ENCODE measurements at regions not wholly inside any gene's neighbourhood (a gene's known extent, or its start where the extent isn't known, plus 50 kb on each side); places are given as distances from the start of the nearest gene placed in this dataset.

DNA sequence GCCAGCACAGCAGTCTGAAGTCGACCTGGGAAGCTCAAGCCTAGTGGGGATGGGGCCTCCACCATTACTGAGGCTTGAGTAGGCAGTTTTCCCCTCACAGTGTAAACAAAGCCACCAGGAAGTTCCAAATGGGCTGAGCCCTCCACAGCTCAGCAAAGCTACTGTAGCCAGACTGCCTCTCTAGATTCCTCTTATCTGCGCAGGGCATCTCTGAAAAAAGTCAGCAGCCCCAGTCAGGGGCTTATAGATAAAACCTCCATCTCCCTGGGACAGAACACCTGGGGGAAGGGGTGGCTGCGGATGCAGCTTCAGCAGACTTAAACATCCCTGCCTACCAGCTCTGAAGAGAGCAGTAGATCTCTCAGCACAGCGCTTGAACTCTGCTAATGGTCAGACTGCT lies 218.4 kb upstream of the VRK2 start:
- Histone ChIP-seq H3K9me3 (ENCODE audit: control insufficient read depth in 2 of 3, insufficient read depth in 1 of 3, low read length in 3 of 3) (peaks cover 0 to 2% (median 0%) of the 10 kb centered on the region in 3 donors), H3K36me3 (ENCODE audit: control insufficient read depth in 2 of 3, insufficient read depth in 3 of 3, low read length in 3 of 3) (no peaks in the 10 kb centered on the region), H3K27me3 (ENCODE audit: control insufficient read depth, insufficient read depth, low read length) (no peaks in the 10 kb centered on the region), H3K4me1 (ENCODE audit: control insufficient read depth in 2 of 3, insufficient read depth in 2 of 3, low read depth in 1 of 3, low read length in 3 of 3) (no peaks in the 10 kb centered on the region), H3K9ac (ENCODE audit: low read length in 3 of 3) (no peak overlapping the region), H3K4me3 (ENCODE audit: low read length in 3 of 3) (no peak overlapping the region), H3K27ac (ENCODE audit: low read depth in 2 of 2, low read length in 2 of 2) (no peak overlapping the region)
- DNase-seq (peak in 1 of 5 donors; percentile 11), FAIRE-seq (no peak)
- TF ChIP-seq, protein P1, sequence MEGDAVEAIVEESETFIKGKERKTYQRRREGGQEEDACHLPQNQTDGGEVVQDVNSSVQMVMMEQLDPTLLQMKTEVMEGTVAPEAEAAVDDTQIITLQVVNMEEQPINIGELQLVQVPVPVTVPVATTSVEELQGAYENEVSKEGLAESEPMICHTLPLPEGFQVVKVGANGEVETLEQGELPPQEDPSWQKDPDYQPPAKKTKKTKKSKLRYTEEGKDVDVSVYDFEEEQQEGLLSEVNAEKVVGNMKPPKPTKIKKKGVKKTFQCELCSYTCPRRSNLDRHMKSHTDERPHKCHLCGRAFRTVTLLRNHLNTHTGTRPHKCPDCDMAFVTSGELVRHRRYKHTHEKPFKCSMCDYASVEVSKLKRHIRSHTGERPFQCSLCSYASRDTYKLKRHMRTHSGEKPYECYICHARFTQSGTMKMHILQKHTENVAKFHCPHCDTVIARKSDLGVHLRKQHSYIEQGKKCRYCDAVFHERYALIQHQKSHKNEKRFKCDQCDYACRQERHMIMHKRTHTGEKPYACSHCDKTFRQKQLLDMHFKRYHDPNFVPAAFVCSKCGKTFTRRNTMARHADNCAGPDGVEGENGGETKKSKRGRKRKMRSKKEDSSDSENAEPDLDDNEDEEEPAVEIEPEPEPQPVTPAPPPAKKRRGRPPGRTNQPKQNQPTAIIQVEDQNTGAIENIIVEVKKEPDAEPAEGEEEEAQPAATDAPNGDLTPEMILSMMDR (IDR thresholded peaks at IDR 0.05; ENCODE audit: borderline replicate concordance, extremely low read depth, insufficient read depth) = no peak
- intact Hi-C loops (cut with DNase I) = no loop called here

DNA sequence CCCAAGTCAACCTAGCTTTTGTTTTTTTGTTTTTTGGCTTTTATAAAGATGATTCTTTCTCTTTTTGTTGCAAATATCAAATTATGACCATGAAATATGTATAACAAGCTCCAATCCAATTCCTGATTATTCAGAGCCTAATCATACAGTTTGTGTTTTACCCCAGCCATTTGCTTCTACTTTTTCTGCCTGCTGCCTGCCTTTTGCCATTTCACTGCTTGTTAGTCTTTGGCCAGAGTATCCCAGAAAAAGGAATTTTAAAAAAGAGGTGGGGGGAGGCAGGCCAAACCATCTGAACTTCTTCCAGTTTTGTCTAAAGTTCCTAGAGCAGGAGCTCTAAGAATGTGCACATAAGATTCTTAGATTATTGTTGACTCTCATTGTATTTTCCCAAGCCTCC lies 211.9 kb upstream of the VRK2 start:
- FAIRE-seq = no peak
- intact Hi-C loops (cut with DNase I) = no loop called here
- Histone ChIP-seq H3K9ac (ENCODE audit: low read length in 3 of 3) (no peak overlapping the region), H3K4me3 (ENCODE audit: low read length in 3 of 3) (no peak overlapping the region), H3K9me3 (ENCODE audit: control insufficient read depth in 2 of 3, insufficient read depth in 1 of 3, low read length in 3 of 3) (no peaks in the 10 kb centered on the region), H3K27me3 (ENCODE audit: control insufficient read depth, insufficient read depth, low read length) (no peaks in the 10 kb centered on the region), H3K4me1 (ENCODE audit: control insufficient read depth in 2 of 3, insufficient read depth in 2 of 3, low read depth in 1 of 3, low read length in 3 of 3) (no peaks in the 10 kb centered on the region), H3K27ac (ENCODE audit: low read depth in 2 of 2, low read length in 2 of 2) (no peak overlapping the region), H3K36me3 (ENCODE audit: control insufficient read depth in 2 of 3, insufficient read depth in 3 of 3, low read length in 3 of 3) (no peaks in the 10 kb centered on the region)
- DNase-seq = no peak
- TF ChIP-seq, protein P1 (IDR thresholded peaks at IDR 0.05; ENCODE audit: borderline replicate concordance, extremely low read depth, insufficient read depth) = no peak

DNA sequence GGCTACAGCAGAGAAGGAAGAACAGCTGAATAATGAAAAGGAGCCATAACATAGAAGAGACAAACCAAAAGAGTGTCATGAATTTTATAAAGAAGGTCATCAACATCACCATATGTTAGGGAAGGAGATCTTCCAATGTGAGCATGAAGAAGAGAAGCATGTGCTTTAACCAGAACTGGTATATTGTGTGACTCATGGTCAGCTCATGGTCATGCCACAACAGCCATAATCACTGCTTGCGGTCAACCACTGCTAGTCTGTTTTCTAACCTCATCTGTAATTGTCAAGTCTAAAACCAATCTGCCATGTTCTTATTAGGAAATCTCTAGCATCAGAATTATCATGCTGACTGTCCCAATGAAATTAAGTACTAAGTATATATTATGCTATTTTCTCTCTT lies 204.1 kb upstream of the VRK2 start:
- Histone ChIP-seq H3K27me3 (ENCODE audit: control insufficient read depth, insufficient read depth, low read length) (no peaks in the 10 kb centered on the region), H3K9ac (ENCODE audit: low read length in 3 of 3) (no peak overlapping the region), H3K4me3 (ENCODE audit: low read length in 3 of 3) (no peak overlapping the region), H3K4me1 (ENCODE audit: control insufficient read depth in 2 of 3, insufficient read depth in 2 of 3, low read depth in 1 of 3, low read length in 3 of 3) (no peaks in the 10 kb centered on the region), H3K36me3 (ENCODE audit: control insufficient read depth in 2 of 3, insufficient read depth in 3 of 3, low read length in 3 of 3) (no peaks in the 10 kb centered on the region), H3K27ac (ENCODE audit: low read depth in 2 of 2, low read length in 2 of 2) (no peak overlapping the region), H3K9me3 (ENCODE audit: control insufficient read depth in 2 of 3, insufficient read depth in 1 of 3, low read length in 3 of 3) (no peaks in the 10 kb centered on the region)
- DNase-seq (no peak), FAIRE-seq (no peak)
- TF ChIP-seq, protein P1 (IDR thresholded peaks at IDR 0.05; ENCODE audit: borderline replicate concordance, extremely low read depth, insufficient read depth) = no peak
- intact Hi-C loops (cut with DNase I) = no loop called here

DNA sequence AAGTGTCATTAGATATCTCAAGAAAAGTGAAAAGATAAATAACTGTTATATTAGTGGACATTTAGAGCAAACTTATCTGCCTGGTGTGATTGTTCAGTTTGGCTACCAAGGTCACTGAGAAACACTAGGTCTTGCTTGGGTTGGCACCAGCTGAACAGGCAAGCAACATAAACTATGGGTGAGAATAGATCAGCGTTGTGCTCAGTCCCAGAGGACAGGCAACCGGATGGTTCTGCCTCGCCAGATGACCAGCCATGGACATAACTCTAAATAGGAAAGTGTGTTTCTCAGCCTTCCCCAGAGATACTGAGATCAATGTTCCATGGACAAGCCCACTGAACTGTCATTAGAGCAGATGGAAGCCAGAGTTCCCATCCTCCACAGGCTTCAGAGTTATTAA lies 203.4 kb upstream of the VRK2 start:
- Histone ChIP-seq H3K36me3 (ENCODE audit: control insufficient read depth in 2 of 3, insufficient read depth in 3 of 3, low read length in 3 of 3) (no peaks in the 10 kb centered on the region), H3K4me1 (ENCODE audit: control insufficient read depth in 2 of 3, insufficient read depth in 2 of 3, low read depth in 1 of 3, low read length in 3 of 3) (no peaks in the 10 kb centered on the region), H3K9ac (ENCODE audit: low read length in 3 of 3) (no peak overlapping the region), H3K27ac (ENCODE audit: low read depth in 2 of 2, low read length in 2 of 2) (no peak overlapping the region), H3K9me3 (ENCODE audit: control insufficient read depth in 2 of 3, insufficient read depth in 1 of 3, low read length in 3 of 3) (no peaks in the 10 kb centered on the region), H3K27me3 (ENCODE audit: control insufficient read depth, insufficient read depth, low read length) (no peaks in the 10 kb centered on the region), H3K4me3 (ENCODE audit: low read length in 3 of 3) (no peak overlapping the region)
- intact Hi-C loops (cut with DNase I) = no loop called here
- TF ChIP-seq, protein P1 (IDR thresholded peaks at IDR 0.05; ENCODE audit: borderline replicate concordance, extremely low read depth, insufficient read depth) = no peak
- FAIRE-seq (no peak), DNase-seq (no peak)

All from kidney (tissue), 13 donors.